Ascending aorta (tissue), 2 donors: ENCODE measurements at regions not wholly inside any gene's neighbourhood (a gene's known extent, or its start where the extent isn't known, plus 50 kb on each side); places are given as distances from the start of the nearest gene placed in this dataset.

Experiments used
- DNase-seq, 2 donors: peaks; one replicate each; pipeline ENCODE4 v3.0.0-alpha.2; 2019; ENCODE audit warnings: low spot score in 2 of 2
- H3K27ac ChIP-seq, 2 donors: fragments of 200-600 bp; sonication (generic); one replicate each; pipeline ENCODE4 v1.5.1; 2016 to 2017; ENCODE audit warnings: mild to moderate bottlenecking in 1 of 2
- H3K27me3 ChIP-seq: fragments of 200-600 bp; sonication (generic); one replicate; pipeline ENCODE4 v1.5.1; 2017
- H3K36me3 ChIP-seq, 2 donors: fragments of 200-600 bp; sonication (generic); one replicate each; pipeline ENCODE4 v1.5.1; 2016
- H3K4me1 ChIP-seq, 2 donors: fragments of 200-600 bp; sonication (generic); one replicate each; pipeline ENCODE4 v1.5.1; 2016 to 2017; ENCODE audit warnings: mild to moderate bottlenecking in 1 of 2
- H3K4me3 ChIP-seq, 2 donors: fragments of 200-600 bp; sonication (generic); one replicate each; pipeline ENCODE4 v1.5.1; 2016 to 2017; ENCODE audit warnings: mild to moderate bottlenecking in 1 of 2
- H3K9me3 ChIP-seq, 2 donors: fragments of 200-600 bp; sonication (generic); one replicate each; pipeline ENCODE4 v1.5.1; 2016
- CTCF ChIP-seq, 3 experiments: fragments of 200-600 bp in 2 of 3; fragments of 450-650 bp in 1 of 3; sonication (generic) in 2 of 3; IDR thresholded peaks; one replicate each; pipeline ENCODE4 v1.5.1; 2016 to 2019; ENCODE audit warnings: antibody characterized with exemption in 3 of 3, mild to moderate bottlenecking in 1 of 3, moderate library complexity in 1 of 3
- intact Hi-C: fragments of 100-400 bp; cut with DNase I; formaldehyde crosslinking; loops from one replicate; pipeline ENCODE4 v1.15.1; 2023

- no peaks in the 10 kb centered on the region for H3K36me3 ChIP-seq
- H3K27me3 ChIP-seq, result no peaks in the 10 kb centered on the region
- no peak overlapping the region for H3K4me3 ChIP-seq
- TF ChIP-seq CTCF (IDR thresholded peaks at IDR 0.05), result no peak
- no peak for DNase-seq
- H3K27ac ChIP-seq, result no peak overlapping the region
- no peaks in the 10 kb centered on the region for H3K9me3 ChIP-seq
- intact Hi-C loops, result no loop called here
- no peaks in the 10 kb centered on the region for H3K4me1 ChIP-seq
These were observed 216.9 kb upstream of the NEIL3 start for GRCh38 chr4:177092807-177093206.

GRCh38 chr4:177093964-177094363 lies 215.7 kb upstream of the NEIL3 start:
- TF ChIP-seq CTCF (IDR thresholded peaks at IDR 0.05), result no peak
- no peak overlapping the region for H3K4me3 ChIP-seq
- no peaks in the 10 kb centered on the region for H3K27me3 ChIP-seq
- no peaks in the 10 kb centered on the region for H3K9me3 ChIP-seq
- intact Hi-C loops, result no loop called here
- no peaks in the 10 kb centered on the region for H3K36me3 ChIP-seq
- H3K4me1 ChIP-seq, result no peaks in the 10 kb centered on the region
- DNase-seq, result no peak
- no peak overlapping the region for H3K27ac ChIP-seq

- no peaks in the 10 kb centered on the region for H3K36me3 ChIP-seq
- no peaks in the 10 kb centered on the region for H3K27me3 ChIP-seq
- no peak for DNase-seq
- H3K4me3 ChIP-seq, result no peak overlapping the region
- H3K9me3 ChIP-seq, result no peaks in the 10 kb centered on the region
- H3K4me1 ChIP-seq, result no peaks in the 10 kb centered on the region
- TF ChIP-seq CTCF (IDR thresholded peaks at IDR 0.05), result no peak
- intact Hi-C loops, result no loop called here
- no peak overlapping the region for H3K27ac ChIP-seq
These were observed 212.4 kb upstream of the NEIL3 start for GRCh38 chr4:177097291-177097690.

- Histone ChIP-seq H3K9me3 (no peaks in the 10 kb centered on the region), H3K36me3 (no peaks in the 10 kb centered on the region), H3K4me1 (no peaks in the 10 kb centered on the region), H3K27ac (no peak overlapping the region), H3K4me3 (no peak overlapping the region), H3K27me3 (no peaks in the 10 kb centered on the region)
- no peak for DNase-seq
- no peak for TF ChIP-seq CTCF (IDR thresholded peaks at IDR 0.05)
- intact Hi-C loops, result no loop called here
These were observed 210.5 kb upstream of the NEIL3 start for GRCh38 chr4:177099211-177099610.

GRCh38 chr4:177100307-177100706 lies 209.4 kb upstream of the NEIL3 start:
- H3K27ac ChIP-seq, result no peak overlapping the region
- no peaks in the 10 kb centered on the region for H3K27me3 ChIP-seq
- TF ChIP-seq CTCF (IDR thresholded peaks at IDR 0.05), result no peak
- no peak overlapping the region for H3K4me3 ChIP-seq
- no peaks in the 10 kb centered on the region for H3K9me3 ChIP-seq
- H3K4me1 ChIP-seq, result no peaks in the 10 kb centered on the region
- DNase-seq, result no peak
- H3K36me3 ChIP-seq, result no peaks in the 10 kb centered on the region
- intact Hi-C loops, result no loop called here

GRCh38 chr4:177103619-177104018 lies 206.1 kb upstream of the NEIL3 start:
- intact Hi-C loops, result no loop called here

More at GRCh38 chr4:177103619-177104018, 206.1 kb upstream of the NEIL3 start:
- no peak for TF ChIP-seq CTCF (IDR thresholded peaks at IDR 0.05)
- DNase-seq, result no peak
- Histone ChIP-seq H3K4me1 (no peaks in the 10 kb centered on the region), H3K27ac (no peak overlapping the region), H3K27me3 (no peaks in the 10 kb centered on the region), H3K4me3 (no peak overlapping the region), H3K36me3 (no peaks in the 10 kb centered on the region), H3K9me3 (no peaks in the 10 kb centered on the region)
